ENCODE measurements at regions not wholly inside any gene's neighbourhood (a gene's known extent, or its start where the extent isn't known, plus 50 kb on each side); places are given as distances from the start of the nearest gene placed in this dataset.
"Not testable (repeated sequence)": the region's sequence is repeated elsewhere in the genome, so short reads cannot be mapped to it uniquely, and the experiment has no call there.

DNA sequence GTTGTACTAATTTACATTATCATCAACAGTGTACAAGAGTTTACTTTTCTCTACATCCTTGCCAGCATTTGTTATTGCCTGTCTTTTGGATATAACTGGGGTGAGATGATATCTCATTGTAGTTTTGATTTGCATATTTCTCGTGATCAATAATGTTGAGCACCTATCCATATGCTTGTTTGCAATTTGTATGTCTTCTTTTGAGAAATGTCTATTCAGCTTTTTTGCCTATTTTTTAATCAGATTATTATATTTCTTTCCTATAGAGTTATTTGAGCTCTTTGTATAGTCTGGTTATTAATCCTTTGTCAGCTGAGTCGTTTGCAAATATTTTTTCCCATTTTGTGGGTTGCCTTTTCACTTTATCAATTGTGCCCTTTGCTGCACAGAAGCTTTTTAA, 540.8 kb upstream of the SGO1 start:
- TF ChIP-seq EZH2phosphoT487 (IDR thresholded peaks at IDR 0.05; ENCODE audit: borderline replicate concordance): no peak
- TF ChIP-seq, protein P1, sequence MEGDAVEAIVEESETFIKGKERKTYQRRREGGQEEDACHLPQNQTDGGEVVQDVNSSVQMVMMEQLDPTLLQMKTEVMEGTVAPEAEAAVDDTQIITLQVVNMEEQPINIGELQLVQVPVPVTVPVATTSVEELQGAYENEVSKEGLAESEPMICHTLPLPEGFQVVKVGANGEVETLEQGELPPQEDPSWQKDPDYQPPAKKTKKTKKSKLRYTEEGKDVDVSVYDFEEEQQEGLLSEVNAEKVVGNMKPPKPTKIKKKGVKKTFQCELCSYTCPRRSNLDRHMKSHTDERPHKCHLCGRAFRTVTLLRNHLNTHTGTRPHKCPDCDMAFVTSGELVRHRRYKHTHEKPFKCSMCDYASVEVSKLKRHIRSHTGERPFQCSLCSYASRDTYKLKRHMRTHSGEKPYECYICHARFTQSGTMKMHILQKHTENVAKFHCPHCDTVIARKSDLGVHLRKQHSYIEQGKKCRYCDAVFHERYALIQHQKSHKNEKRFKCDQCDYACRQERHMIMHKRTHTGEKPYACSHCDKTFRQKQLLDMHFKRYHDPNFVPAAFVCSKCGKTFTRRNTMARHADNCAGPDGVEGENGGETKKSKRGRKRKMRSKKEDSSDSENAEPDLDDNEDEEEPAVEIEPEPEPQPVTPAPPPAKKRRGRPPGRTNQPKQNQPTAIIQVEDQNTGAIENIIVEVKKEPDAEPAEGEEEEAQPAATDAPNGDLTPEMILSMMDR (conservative IDR thresholded peaks at IDR 0.05; ENCODE audit: low read length): no peak
- Histone ChIP-seq H4K20me1 (ENCODE audit: insufficient read depth, low read length, poor library complexity, severe bottlenecking) (no peaks in the 10 kb centered on the region), H3K9me3 (ENCODE audit: insufficient read depth, low read depth, low read length) (no peaks in the 10 kb centered on the region), H3K79me2 (ENCODE audit: insufficient read depth, low read length) (no peaks in the 10 kb centered on the region), H3K27me3 (ENCODE audit: insufficient read depth, low read length, poor library complexity, severe bottlenecking) (no peaks in the 10 kb centered on the region), H3F3A (ENCODE audit: low read depth) (no peaks in the 10 kb centered on the region), H3K4me1 (ENCODE audit: insufficient read depth, low read length, poor library complexity, severe bottlenecking) (no peaks in the 10 kb centered on the region), H3K9me2 (replicated peaks; ENCODE audit: low read depth, low read length) (no peaks in the 10 kb centered on the region), H3K4me2 (ENCODE audit: low read depth, low read length, poor library complexity, severe bottlenecking) (no peak overlapping the region), H3K9ac (ENCODE audit: low read depth, low read length, poor library complexity, severe bottlenecking) (no peak overlapping the region), H3K36me3 (ENCODE audit: insufficient read depth, low read length) (no peaks in the 10 kb centered on the region), H2AFZ (ENCODE audit: low read length) (no peak overlapping the region), H3K4me3 (ENCODE audit: low read length, poor library complexity, severe bottlenecking) (no peak overlapping the region)

DNA sequence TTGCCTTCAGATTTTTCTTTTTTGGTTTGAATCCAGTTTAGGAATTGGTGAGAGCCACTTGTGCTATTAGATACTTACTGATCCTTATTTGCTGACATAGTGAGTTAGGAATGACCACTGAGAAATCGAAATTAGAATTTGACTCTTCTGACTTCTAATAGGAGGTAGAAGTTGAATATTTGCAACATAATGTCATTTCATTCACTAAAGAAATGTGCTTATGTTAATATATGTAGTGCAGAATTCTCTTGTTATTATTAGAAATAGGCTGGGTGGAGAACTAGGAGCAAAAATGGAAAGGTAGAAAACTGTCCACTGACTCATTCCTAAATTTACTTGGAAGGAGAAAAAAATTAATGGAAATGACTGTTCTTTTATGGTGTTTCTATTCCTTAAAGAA, 538.2 kb upstream of the SGO1 start:
- Histone ChIP-seq H3K9me3 (ENCODE audit: insufficient read depth, low read depth, low read length) (no peaks in the 10 kb centered on the region), H3K36me3 (ENCODE audit: insufficient read depth, low read length) (no peaks in the 10 kb centered on the region), H3K9me2 (replicated peaks; ENCODE audit: low read depth, low read length) (no peaks in the 10 kb centered on the region), H2AFZ (ENCODE audit: low read length) (no peak overlapping the region), H3K27me3 (ENCODE audit: insufficient read depth, low read length, poor library complexity, severe bottlenecking) (no peaks in the 10 kb centered on the region), H3K79me2 (ENCODE audit: insufficient read depth, low read length) (no peaks in the 10 kb centered on the region), H3F3A (ENCODE audit: low read depth) (no peaks in the 10 kb centered on the region), H3K4me1 (ENCODE audit: insufficient read depth, low read length, poor library complexity, severe bottlenecking) (no peaks in the 10 kb centered on the region), H3K4me2 (ENCODE audit: low read depth, low read length, poor library complexity, severe bottlenecking) (no peak overlapping the region), H3K9ac (ENCODE audit: low read depth, low read length, poor library complexity, severe bottlenecking) (no peak overlapping the region), H4K20me1 (ENCODE audit: insufficient read depth, low read length, poor library complexity, severe bottlenecking) (no peaks in the 10 kb centered on the region), H3K4me3 (ENCODE audit: low read length, poor library complexity, severe bottlenecking) (no peak overlapping the region)
- TF ChIP-seq, protein P1 (conservative IDR thresholded peaks at IDR 0.05; ENCODE audit: low read length): no peak
- no peak for TF ChIP-seq EZH2phosphoT487 (IDR thresholded peaks at IDR 0.05; ENCODE audit: borderline replicate concordance)

DNA sequence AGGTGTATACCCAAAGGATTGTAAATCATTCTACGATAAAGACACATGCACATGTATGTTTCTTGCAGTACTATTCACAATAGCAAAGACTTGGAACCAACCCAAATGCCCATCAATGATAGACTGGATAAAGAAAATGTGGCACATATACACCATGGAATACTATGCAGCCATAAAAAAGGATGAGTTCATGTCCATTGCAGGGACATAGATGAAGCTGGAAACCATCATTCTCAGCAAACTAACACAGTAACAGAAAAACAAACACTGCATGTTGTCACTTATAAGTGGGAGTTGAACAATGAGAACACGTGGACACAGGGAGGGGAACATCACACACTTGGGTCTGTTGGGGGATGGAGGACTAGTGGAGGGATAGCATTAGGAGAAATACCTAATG, 530.4 kb upstream of the SGO1 start:
- H3K9me3 ChIP-seq (ENCODE audit: insufficient read depth, low read depth, low read length); H3F3A ChIP-seq (ENCODE audit: low read depth); H3K9ac ChIP-seq (ENCODE audit: low read depth, low read length, poor library complexity, severe bottlenecking); H3K4me2 ChIP-seq (ENCODE audit: low read depth, low read length, poor library complexity, severe bottlenecking); H3K27me3 ChIP-seq (ENCODE audit: insufficient read depth, low read length, poor library complexity, severe bottlenecking); H3K4me1 ChIP-seq (ENCODE audit: insufficient read depth, low read length, poor library complexity, severe bottlenecking); H3K4me3 ChIP-seq (ENCODE audit: low read length, poor library complexity, severe bottlenecking); H4K20me1 ChIP-seq (ENCODE audit: insufficient read depth, low read length, poor library complexity, severe bottlenecking); H3K79me2 ChIP-seq (ENCODE audit: insufficient read depth, low read length); H3K9me2 ChIP-seq (replicated peaks; ENCODE audit: low read depth, low read length); H3K36me3 ChIP-seq (ENCODE audit: insufficient read depth, low read length); H2AFZ ChIP-seq (ENCODE audit: low read length): not testable (repeated sequence)

DNA sequence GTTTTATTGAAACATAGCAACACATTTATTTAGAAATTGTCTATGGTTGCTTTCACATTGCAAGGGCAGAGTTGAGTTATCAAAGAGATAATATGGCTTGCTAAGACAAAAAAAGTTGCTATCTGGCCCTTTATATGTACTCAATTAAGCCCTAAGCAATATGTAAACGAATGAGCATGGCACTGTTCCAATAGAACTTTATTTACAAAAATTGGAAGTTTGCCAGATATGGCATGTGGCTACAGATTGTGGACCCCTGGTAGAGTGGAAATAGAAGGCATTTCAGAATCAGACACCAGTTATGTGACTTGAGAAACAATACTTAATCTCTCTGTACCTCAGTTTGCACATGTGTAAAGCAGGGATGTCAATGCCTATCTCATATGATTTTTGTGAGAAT, 515.6 kb upstream of the SGO1 start:
- Histone ChIP-seq H3F3A (ENCODE audit: low read depth) (no peaks in the 10 kb centered on the region), H3K36me3 (ENCODE audit: insufficient read depth, low read length) (no peaks in the 10 kb centered on the region), H3K4me1 (ENCODE audit: insufficient read depth, low read length, poor library complexity, severe bottlenecking) (no peaks in the 10 kb centered on the region), H3K4me3 (ENCODE audit: low read length, poor library complexity, severe bottlenecking) (no peak overlapping the region), H3K9ac (ENCODE audit: low read depth, low read length, poor library complexity, severe bottlenecking) (no peak overlapping the region), H3K4me2 (ENCODE audit: low read depth, low read length, poor library complexity, severe bottlenecking) (no peak overlapping the region), H3K27me3 (ENCODE audit: insufficient read depth, low read length, poor library complexity, severe bottlenecking) (no peaks in the 10 kb centered on the region), H3K79me2 (ENCODE audit: insufficient read depth, low read length) (no peaks in the 10 kb centered on the region), H3K9me3 (ENCODE audit: insufficient read depth, low read depth, low read length) (no peaks in the 10 kb centered on the region; the same call in 1 of the 2 replicates), H3K9me2 (replicated peaks; ENCODE audit: low read depth, low read length) (no peaks in the 10 kb centered on the region), H4K20me1 (ENCODE audit: insufficient read depth, low read length, poor library complexity, severe bottlenecking) (no peaks in the 10 kb centered on the region), H2AFZ (ENCODE audit: low read length) (no peak overlapping the region)
- TF ChIP-seq, protein P1 (conservative IDR thresholded peaks at IDR 0.05; ENCODE audit: low read length): no peak
- no peak for TF ChIP-seq EZH2phosphoT487 (IDR thresholded peaks at IDR 0.05; ENCODE audit: borderline replicate concordance)

Measured in Loucy (cell line).